Fibroblast of villous mesenchyme (primary cell): ENCODE measurements at regions not wholly inside any gene's neighbourhood (a gene's known extent, or its start where the extent isn't known, plus 50 kb on each side); places are given as distances from the start of the nearest gene placed in this dataset.

Source experiments
- DNase-seq: peaks from one replicate; pipeline ENCODE4 v3.0.0-alpha.2; 2010; ENCODE audit warnings: low read depth
- H3K4me3 ChIP-seq: 2 replicates; pipeline ENCODE4 v1.5.1; 2011; ENCODE audit warnings: low read depth, mild to moderate bottlenecking, low read length
- TF ChIP-seq, protein P1 (sequence below): IDR thresholded peaks from 2 replicates; pipeline ENCODE4 v1.5.1; 2012; ENCODE audit warnings: low read depth, mild to moderate bottlenecking, low read length; ENCODE audit not compliant: insufficient read depth

GRCh38 chr3:127136706-127137105 is 56.2 kb upstream of the PRR23E start:
- DNase-seq = no peak
- TF ChIP-seq, protein P1, sequence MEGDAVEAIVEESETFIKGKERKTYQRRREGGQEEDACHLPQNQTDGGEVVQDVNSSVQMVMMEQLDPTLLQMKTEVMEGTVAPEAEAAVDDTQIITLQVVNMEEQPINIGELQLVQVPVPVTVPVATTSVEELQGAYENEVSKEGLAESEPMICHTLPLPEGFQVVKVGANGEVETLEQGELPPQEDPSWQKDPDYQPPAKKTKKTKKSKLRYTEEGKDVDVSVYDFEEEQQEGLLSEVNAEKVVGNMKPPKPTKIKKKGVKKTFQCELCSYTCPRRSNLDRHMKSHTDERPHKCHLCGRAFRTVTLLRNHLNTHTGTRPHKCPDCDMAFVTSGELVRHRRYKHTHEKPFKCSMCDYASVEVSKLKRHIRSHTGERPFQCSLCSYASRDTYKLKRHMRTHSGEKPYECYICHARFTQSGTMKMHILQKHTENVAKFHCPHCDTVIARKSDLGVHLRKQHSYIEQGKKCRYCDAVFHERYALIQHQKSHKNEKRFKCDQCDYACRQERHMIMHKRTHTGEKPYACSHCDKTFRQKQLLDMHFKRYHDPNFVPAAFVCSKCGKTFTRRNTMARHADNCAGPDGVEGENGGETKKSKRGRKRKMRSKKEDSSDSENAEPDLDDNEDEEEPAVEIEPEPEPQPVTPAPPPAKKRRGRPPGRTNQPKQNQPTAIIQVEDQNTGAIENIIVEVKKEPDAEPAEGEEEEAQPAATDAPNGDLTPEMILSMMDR = no peak
- H3K4me3 ChIP-seq = no peak overlapping the region

GRCh38 chr3:127137113-127137512 is 55.8 kb upstream of the PRR23E start:
- TF ChIP-seq, protein P1 = no peak
- H3K4me3 ChIP-seq = no peak overlapping the region

GRCh38 chr3:127137757-127138536 is 55.0 kb upstream of the PRR23E start:
- DNase-seq = no peak
- TF ChIP-seq, protein P1 = no peak
- no peak overlapping the region for H3K4me3 ChIP-seq

More at GRCh38 chr3:127137113-127137512, 55.8 kb upstream of the PRR23E start:
- DNase-seq = no peak

- no peak overlapping the region for H3K4me3 ChIP-seq
- DNase-seq = no peak
- TF ChIP-seq, protein P1 = no peak
Observed at GRCh38 chr3:127139601-127140500, 53.1 kb upstream of the PRR23E start.

- TF ChIP-seq, protein P1 = no peak
- DNase-seq = no peak
- H3K4me3 ChIP-seq = no peak overlapping the region
Observed at GRCh38 chr3:127140501-127141460, 52.1 kb upstream of the PRR23E start.
